SK-N-SH treated with all-trans-retinoic acid at 6 μM for 48 hours (cell line): ENCODE measurements at regions not wholly inside any gene's neighbourhood (a gene's known extent, or its start where the extent isn't known, plus 50 kb on each side); places are given as distances from the start of the nearest gene placed in this dataset.
"Not testable (repeated sequence)": the region's sequence is repeated elsewhere in the genome, so short reads cannot be mapped to it uniquely, and the experiment has no call there.

Experiments used
- ATAC-seq: fragments of 200-7000 bp; cut with Tn5 transposase; 3 replicates; pipeline ENCODE4 v1.9.1; 2020; ENCODE audit warnings: mild to moderate bottlenecking, moderate library complexity
- ARNTL ChIP-seq: fragments of 450-650 bp; formaldehyde crosslinking; IDR thresholded peaks from 2 replicates; pipeline ENCODE4 v1.5.0; 2020; ENCODE audit warnings: low read depth, mild to moderate bottlenecking, moderate library complexity, borderline replicate concordance
- BACH2 ChIP-seq: fragments of 250-450 bp; sonication (Bioruptor Pico); IDR thresholded peaks from 2 replicates; pipeline ENCODE4 v1.9.0; 2021; ENCODE audit warnings: mild to moderate bottlenecking, borderline replicate concordance
- CREB5 ChIP-seq: fragments of 250-450 bp; sonication (Bioruptor Pico); IDR thresholded peaks from 2 replicates; pipeline ENCODE4 v1.5.1; 2020; ENCODE audit warnings: low read depth, mild to moderate bottlenecking, moderate library complexity
- CSRNP3 ChIP-seq: fragments of 250-450 bp; sonication (Bioruptor Pico); IDR thresholded peaks from 2 replicates; pipeline ENCODE4 v1.5.1; 2021; ENCODE audit warnings: mild to moderate bottlenecking, moderate library complexity
- ESRRG ChIP-seq: fragments of 250-450 bp; sonication (Bioruptor Pico); IDR thresholded peaks from 2 replicates; pipeline ENCODE4 v1.6.1; 2021; ENCODE audit warnings: mild to moderate bottlenecking
- ISL1 ChIP-seq: fragments of 250-450 bp; sonication (Bioruptor Pico); IDR thresholded peaks from 2 replicates; pipeline ENCODE4 v2.1.2; 2022; ENCODE audit warnings: mild to moderate bottlenecking, moderate library complexity
- OSR1 ChIP-seq: fragments of 250-450 bp; sonication (Bioruptor Pico); IDR thresholded peaks from 2 replicates; pipeline ENCODE4 v1.8.0; 2022; ENCODE audit warnings: moderate library complexity, mild to moderate bottlenecking, inconsistent platforms
- PPARA ChIP-seq: fragments of 250-450 bp; sonication (Bioruptor Pico); IDR thresholded peaks from 2 replicates; pipeline ENCODE4 v1.5.0; 2020; ENCODE audit warnings: mild to moderate bottlenecking, borderline replicate concordance
- RARB ChIP-seq: fragments of 250-450 bp; sonication (Bioruptor Pico); IDR thresholded peaks from 2 replicates; pipeline ENCODE4 v1.8.0; 2021; ENCODE audit warnings: mild to moderate bottlenecking, moderate library complexity
- SNAI2 ChIP-seq: fragments of 250-450 bp; sonication (Bioruptor Pico); IDR thresholded peaks from 2 replicates; pipeline ENCODE4 v1.5.0; 2020; ENCODE audit warnings: mild to moderate bottlenecking, moderate library complexity
- TCF4 ChIP-seq: fragments of 250-450 bp; sonication (Bioruptor Pico); IDR thresholded peaks from 2 replicates; pipeline ENCODE4 v1.8.0; 2021; ENCODE audit warnings: mild to moderate bottlenecking, moderate library complexity, borderline replicate concordance
- TSHZ2 ChIP-seq: fragments of 250-450 bp; sonication (Bioruptor Pico); IDR thresholded peaks from 2 replicates; pipeline ENCODE4 v1.5.0; 2020; ENCODE audit warnings: mild to moderate bottlenecking, moderate library complexity
- ZC3H10 ChIP-seq: fragments of 250-450 bp; sonication (Bioruptor Pico); IDR thresholded peaks from 2 replicates; pipeline ENCODE4 v1.5.1; 2021; ENCODE audit warnings: mild to moderate bottlenecking, moderate library complexity
- ZFP3 ChIP-seq: fragments of 250-450 bp; sonication (Bioruptor Pico); IDR thresholded peaks from 2 replicates; pipeline ENCODE4 v1.5.0; 2020; ENCODE audit warnings: mild to moderate bottlenecking, moderate library complexity
- ZFP30 ChIP-seq: fragments of 450-650 bp; formaldehyde crosslinking; IDR thresholded peaks from 2 replicates; pipeline ENCODE4 v1.5.0; 2022; ENCODE audit warnings: mild to moderate bottlenecking, moderate library complexity
- ZNF565 ChIP-seq: fragments of 450-650 bp; formaldehyde crosslinking; conservative IDR thresholded peaks from 2 replicates; pipeline ENCODE4 v1.5.0; 2020; ENCODE audit warnings: low read depth, mild to moderate bottlenecking, moderate library complexity
- ZNF70 ChIP-seq: fragments of 450-650 bp; formaldehyde crosslinking; IDR thresholded peaks from 2 replicates; pipeline ENCODE4 v1.5.0; 2020; ENCODE audit warnings: mild to moderate bottlenecking, moderate library complexity
- ZNF8 ChIP-seq: fragments of 450-650 bp; formaldehyde crosslinking; IDR thresholded peaks from 2 replicates; pipeline ENCODE4 v1.5.0; 2020; ENCODE audit warnings: mild to moderate bottlenecking, moderate library complexity

- no peak for TF ChIP-seq OSR1 (CRISPR knock-in tag)
- no peak for TF ChIP-seq PPARA (CRISPR knock-in tag)
- no peak for TF ChIP-seq TSHZ2 (CRISPR knock-in tag)
- no peak for TF ChIP-seq ARNTL (CRISPR knock-in tag)
- no peak for TF ChIP-seq ZNF8
- no peak for TF ChIP-seq ESRRG (CRISPR knock-in tag)
- no peak for TF ChIP-seq TCF4 (CRISPR knock-in tag)
- no peak for TF ChIP-seq ZFP3
- no peak for TF ChIP-seq ZC3H10 (CRISPR knock-in tag)
- TF ChIP-seq SNAI2 (CRISPR knock-in tag) = no peak
- TF ChIP-seq BACH2 (CRISPR knock-in tag) = no peak
- TF ChIP-seq, all 23 proteins: peak for 0
- no peak for ATAC-seq
Observed at GRCh38 chr5:88058625-88059024, 210.0 kb downstream of the TMEM161B start.

GRCh38 chr5:88052468-88052867 lies 216.2 kb downstream of the TMEM161B start:
- not testable (repeated sequence) for ATAC-seq

GRCh38 chr5:88051148-88051547 lies 217.5 kb downstream of the TMEM161B start:
- no peak for ATAC-seq
- no peak for TF ChIP-seq CREB5 (CRISPR knock-in tag)
- no peak for TF ChIP-seq TSHZ2 (CRISPR knock-in tag)
- TF ChIP-seq, all 23 proteins: peak for 0

GRCh38 chr5:88049737-88050136 lies 218.9 kb downstream of the TMEM161B start:
- no peak for TF ChIP-seq ZNF565 (CRISPR knock-in tag)
- TF ChIP-seq ZC3H10 (CRISPR knock-in tag) = no peak
- no peak for TF ChIP-seq CSRNP3 (CRISPR knock-in tag)
- TF ChIP-seq ZNF8 = no peak
- no peak for TF ChIP-seq RARB
- no peak for TF ChIP-seq TCF4 (CRISPR knock-in tag)
- no peak for TF ChIP-seq ZNF70 (CRISPR knock-in tag)
- TF ChIP-seq BACH2 (CRISPR knock-in tag) = no peak
- TF ChIP-seq ZFP3 = no peak
- TF ChIP-seq ZFP30 (CRISPR knock-in tag) = no peak
- TF ChIP-seq ISL1 (CRISPR knock-in tag) = no peak
- TF ChIP-seq, all 23 proteins: peak for 0
- ATAC-seq = no peak

- no peak for ATAC-seq
- TF ChIP-seq PPARA (CRISPR knock-in tag) (no peak), ZNF70 (CRISPR knock-in tag) (no peak)
- TF ChIP-seq, all 23 proteins: peak for 0
Observed at GRCh38 chr5:88049156-88049555, 219.5 kb downstream of the TMEM161B start.
